Prostate gland (tissue), 2 donors: ENCODE measurements at regions not wholly inside any gene's neighbourhood (a gene's known extent, or its start where the extent isn't known, plus 50 kb on each side); places are given as distances from the start of the nearest gene placed in this dataset.
"Not testable (repeated sequence)": the region's sequence is repeated elsewhere in the genome, so short reads cannot be mapped to it uniquely, and the experiment has no call there.

Source experiments
- DNase-seq: peaks from one replicate; pipeline ENCODE4 v3.0.0-alpha.2; 2019; ENCODE audit warnings: low spot score
- H3K27ac ChIP-seq, 2 donors: fragments of 200-600 bp; sonication (generic); 2 replicates each; pipeline ENCODE4 v1.5.1; 2017 to 2019
- H3K27me3 ChIP-seq: fragments of 200-600 bp; sonication (generic); replicated peaks from 2 replicates; pipeline ENCODE4 v1.5.1; 2019; ENCODE audit not compliant: insufficient read depth
- H3K36me3 ChIP-seq, 2 donors: fragments of 200-600 bp; sonication (generic); 1 replicate in 1 of 2; 2 replicates in 1 of 2; pipeline versions ENCODE4 v1.5.1 to v1.8.1; 2017 to 2019
- H3K4me1 ChIP-seq: fragments of 200-600 bp; sonication (generic); replicated peaks from 2 replicates; pipeline ENCODE4 v1.5.1; 2019
- H3K4me3 ChIP-seq, 2 donors: fragments of 200-600 bp; sonication (generic); 2 replicates each; pipeline ENCODE4 v1.5.1; 2017 to 2019
- H3K9me3 ChIP-seq: fragments of 200-600 bp; sonication (generic); 2 replicates; pipeline ENCODE4 v1.5.1; 2017
- POLR2A ChIP-seq: fragments of 450-650 bp; IDR thresholded peaks from one replicate; pipeline ENCODE4 v1.6.1; 2016; ENCODE audit warnings: antibody characterized with exemption, mild to moderate bottlenecking
- POLR2AphosphoS5 ChIP-seq: sonication (generic); formaldehyde crosslinking; IDR thresholded peaks from one replicate; pipeline ENCODE4 v1.6.1; 2017; ENCODE audit warnings: antibody characterized with exemption
- WGBS: methylation state at CpG from one replicate; pipeline ENCODE4 v1.1.5; 2018; 5-methylcytosine and 5-hydroxymethylcytosine counted together
- intact Hi-C: fragments of 100-400 bp; cut with DNase I; formaldehyde crosslinking; loops from one replicate; pipeline ENCODE4 v1.14.2; 2022
- TF ChIP-seq, protein P1 (sequence below), 4 experiments: fragments of 200-600 bp in 2 of 4; fragments of 450-650 bp in 2 of 4; sonication (generic) in 2 of 4; IDR thresholded peaks; 1 replicate in 3 of 4; 2 replicates in 1 of 4; pipeline ENCODE4 v1.5.1; 2016 to 2019; ENCODE audit warnings: antibody characterized with exemption in 4 of 4, mild to moderate bottlenecking in 2 of 4, moderate library complexity in 2 of 4

DNA sequence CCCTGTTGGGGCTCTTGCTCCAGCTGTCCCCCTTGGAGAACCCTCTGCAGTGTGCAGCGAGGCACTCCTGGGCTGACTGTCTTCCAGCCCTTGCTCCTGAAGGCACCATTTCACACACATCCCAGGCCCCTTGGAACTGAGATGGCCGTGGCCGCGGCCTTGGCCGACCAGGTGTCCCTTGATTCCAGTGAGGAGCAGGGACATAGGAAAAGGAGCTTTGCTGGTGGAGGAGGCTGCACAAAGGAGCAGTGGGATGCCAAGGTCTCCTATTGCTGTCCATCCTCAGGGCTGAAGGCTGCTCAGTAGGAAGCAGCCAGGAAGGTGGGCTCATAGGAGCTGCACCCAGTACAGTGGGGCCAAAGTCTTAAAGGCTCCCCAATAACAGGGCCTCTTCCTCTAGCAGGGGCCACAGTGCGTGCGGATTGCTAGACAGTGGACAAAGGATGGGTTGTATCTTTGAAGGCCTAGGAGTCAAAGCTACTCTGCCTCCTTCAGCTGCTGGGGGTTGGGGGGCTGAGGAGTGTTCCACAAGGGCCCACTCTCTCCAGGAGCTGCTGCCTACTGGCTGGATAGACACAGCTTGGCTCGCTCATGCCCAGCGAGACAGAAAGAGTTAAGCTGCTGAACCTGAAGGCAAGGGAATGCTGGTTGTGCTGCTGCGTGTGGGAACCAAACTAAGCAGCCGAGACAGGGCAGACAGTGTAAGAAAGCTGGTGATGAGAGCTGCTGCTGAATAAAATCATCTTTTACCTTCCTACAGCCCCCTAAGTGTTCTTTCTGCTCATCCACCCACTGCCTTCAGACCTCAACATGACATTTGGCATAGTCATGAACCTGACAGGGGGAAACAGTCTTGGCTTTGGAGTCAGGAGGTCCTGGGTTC, 891.9 kb upstream of the ZNF722 start:
- Histone ChIP-seq H3K9me3 (no peaks in the 10 kb centered on the region), H3K27me3 (no peaks in the 10 kb centered on the region), H3K4me1 (no peaks in the 10 kb centered on the region), H3K4me3 (no peak overlapping the region), H3K36me3 (no peaks in the 10 kb centered on the region), H3K27ac (no peak overlapping the region)
- intact Hi-C loops, result no loop called here
- WGBS, result 83% methylated on average over 11 of the region's 11 CpGs
- no peak for DNase-seq
- no peak for TF ChIP-seq POLR2AphosphoS5
- TF ChIP-seq, protein P1, sequence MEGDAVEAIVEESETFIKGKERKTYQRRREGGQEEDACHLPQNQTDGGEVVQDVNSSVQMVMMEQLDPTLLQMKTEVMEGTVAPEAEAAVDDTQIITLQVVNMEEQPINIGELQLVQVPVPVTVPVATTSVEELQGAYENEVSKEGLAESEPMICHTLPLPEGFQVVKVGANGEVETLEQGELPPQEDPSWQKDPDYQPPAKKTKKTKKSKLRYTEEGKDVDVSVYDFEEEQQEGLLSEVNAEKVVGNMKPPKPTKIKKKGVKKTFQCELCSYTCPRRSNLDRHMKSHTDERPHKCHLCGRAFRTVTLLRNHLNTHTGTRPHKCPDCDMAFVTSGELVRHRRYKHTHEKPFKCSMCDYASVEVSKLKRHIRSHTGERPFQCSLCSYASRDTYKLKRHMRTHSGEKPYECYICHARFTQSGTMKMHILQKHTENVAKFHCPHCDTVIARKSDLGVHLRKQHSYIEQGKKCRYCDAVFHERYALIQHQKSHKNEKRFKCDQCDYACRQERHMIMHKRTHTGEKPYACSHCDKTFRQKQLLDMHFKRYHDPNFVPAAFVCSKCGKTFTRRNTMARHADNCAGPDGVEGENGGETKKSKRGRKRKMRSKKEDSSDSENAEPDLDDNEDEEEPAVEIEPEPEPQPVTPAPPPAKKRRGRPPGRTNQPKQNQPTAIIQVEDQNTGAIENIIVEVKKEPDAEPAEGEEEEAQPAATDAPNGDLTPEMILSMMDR (IDR thresholded peaks at IDR 0.05), result no peak
- TF ChIP-seq POLR2A, result no peak

DNA sequence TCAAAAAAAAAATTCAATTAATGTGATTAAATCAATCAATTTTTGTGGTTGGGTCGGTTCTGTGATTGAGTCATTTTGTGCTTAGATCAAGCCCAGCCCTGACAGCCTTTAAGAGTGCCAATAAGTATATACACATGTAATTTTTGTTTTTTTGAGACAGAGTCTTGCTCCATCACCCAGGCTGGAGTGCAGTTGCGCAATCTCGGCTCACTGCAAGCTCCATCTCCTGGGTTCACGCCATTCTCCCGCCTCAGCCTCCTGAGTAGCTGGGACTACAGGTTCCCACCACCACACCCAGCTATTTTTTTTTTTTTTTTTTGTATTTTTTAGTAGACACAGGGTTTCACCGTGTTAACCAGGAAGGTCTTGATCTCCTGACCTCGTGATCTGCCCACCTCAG, 887.1 kb upstream of the ZNF722 start:
- WGBS, result 79% methylated on average over 7 of the region's 7 CpGs
- H3K27ac ChIP-seq, H3K4me3 ChIP-seq, H3K27me3 ChIP-seq, H3K36me3 ChIP-seq, DNase-seq, intact Hi-C loops, H3K9me3 ChIP-seq, H3K4me1 ChIP-seq: not testable (repeated sequence)

DNA sequence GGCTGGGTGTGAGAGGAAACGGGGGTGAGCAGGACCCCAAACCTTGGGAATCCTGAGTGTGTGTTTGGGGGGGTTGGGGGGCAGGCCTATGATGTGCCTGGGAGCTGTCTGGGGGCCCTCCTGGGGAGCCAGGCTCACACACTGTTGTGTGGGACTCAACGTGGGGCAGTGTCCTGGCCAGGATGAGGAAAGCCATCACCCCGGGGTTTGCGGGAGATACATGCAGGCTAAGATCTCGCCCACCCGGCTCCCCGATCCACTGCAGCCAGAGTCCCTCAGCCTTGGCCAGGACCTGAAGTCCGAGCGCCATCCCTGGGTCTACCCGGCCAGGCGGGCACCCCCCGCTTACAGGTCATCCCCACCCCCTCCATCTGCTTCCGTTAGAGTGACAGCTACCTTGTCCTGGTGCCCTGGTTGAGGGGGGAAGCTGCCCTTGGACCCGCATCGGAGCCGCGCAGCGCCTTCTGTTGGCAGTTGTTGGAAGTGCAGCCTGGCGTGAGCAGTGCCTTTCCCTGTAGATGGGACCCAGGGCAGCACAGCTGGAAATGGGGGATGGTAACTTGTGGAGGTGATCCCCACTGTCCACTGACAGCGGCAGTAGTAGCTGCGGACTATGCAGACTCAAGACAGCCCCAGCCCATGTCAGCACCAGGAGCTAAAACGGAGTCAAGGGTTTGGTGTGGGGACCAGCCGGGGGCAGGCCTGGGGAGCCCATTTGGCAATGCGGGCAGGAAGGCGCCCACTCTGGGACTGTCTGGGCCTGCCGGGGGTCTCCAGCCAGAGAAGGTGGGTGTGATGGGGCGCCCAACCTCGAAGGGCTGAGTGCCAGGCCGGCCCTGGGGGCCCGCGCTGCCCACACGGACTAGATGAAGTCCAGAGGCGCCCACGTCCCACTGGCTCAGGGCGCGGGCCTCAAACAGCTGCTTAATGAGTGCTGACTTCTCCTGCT, 885.6 kb upstream of the ZNF722 start:
- Histone ChIP-seq H3K9me3 (no peaks in the 10 kb centered on the region), H3K4me3 (no peak overlapping the region), H3K27ac (no peak overlapping the region), H3K4me1 (no peaks in the 10 kb centered on the region), H3K27me3 (no peaks in the 10 kb centered on the region), H3K36me3 (no peaks in the 10 kb centered on the region)
- WGBS, result 82% methylated on average over 34 of the region's 36 CpGs
- no peak for DNase-seq
- TF ChIP-seq POLR2AphosphoS5 (no peak), POLR2A (no peak)
- TF ChIP-seq, protein P1 (IDR thresholded peaks at IDR 0.05), result no peak
- intact Hi-C loops, result no loop called here

DNA sequence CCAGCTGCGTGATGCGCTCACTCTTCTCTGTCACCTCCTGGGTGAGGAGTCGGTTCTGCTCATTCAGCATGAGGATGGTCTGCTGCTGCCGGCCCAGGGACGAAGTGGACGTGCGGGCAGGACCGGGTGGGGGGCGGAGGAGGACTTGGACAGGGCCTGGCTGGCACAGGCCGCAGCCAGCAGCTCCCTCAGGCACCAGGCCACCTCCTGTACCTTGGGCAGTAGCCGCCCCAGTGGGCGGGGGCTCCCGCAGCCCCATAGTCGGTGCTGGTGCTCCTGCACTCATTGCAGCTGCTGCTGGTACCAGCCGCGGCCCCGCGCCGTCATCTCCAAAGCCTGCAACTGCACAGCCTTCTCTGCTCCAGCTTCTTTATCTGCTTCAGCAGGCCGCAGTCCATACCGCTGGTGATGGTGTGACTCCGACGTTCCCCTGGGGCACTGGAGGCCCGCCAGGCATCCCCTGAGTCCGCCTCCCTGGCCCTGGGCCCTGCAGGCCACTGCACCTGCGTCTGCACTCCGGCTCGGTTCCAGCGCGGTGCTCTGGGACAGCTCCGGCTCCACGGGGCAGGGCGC, 884.9 kb upstream of the ZNF722 start:
- H3K27me3 ChIP-seq, result no peaks in the 10 kb centered on the region
- no peak for DNase-seq
- TF ChIP-seq, protein P1 (IDR thresholded peaks at IDR 0.05), result no peak
- no peak for TF ChIP-seq POLR2AphosphoS5
- no peak for TF ChIP-seq POLR2A
- no peaks in the 10 kb centered on the region for H3K36me3 ChIP-seq
- intact Hi-C loops, result no loop called here
- H3K4me1 ChIP-seq, result no peaks in the 10 kb centered on the region
- 71% methylated on average over 16 of the region's 33 CpGs for WGBS
- no peak overlapping the region for H3K27ac ChIP-seq
- no peak overlapping the region for H3K4me3 ChIP-seq
- no peaks in the 10 kb centered on the region for H3K9me3 ChIP-seq

DNA sequence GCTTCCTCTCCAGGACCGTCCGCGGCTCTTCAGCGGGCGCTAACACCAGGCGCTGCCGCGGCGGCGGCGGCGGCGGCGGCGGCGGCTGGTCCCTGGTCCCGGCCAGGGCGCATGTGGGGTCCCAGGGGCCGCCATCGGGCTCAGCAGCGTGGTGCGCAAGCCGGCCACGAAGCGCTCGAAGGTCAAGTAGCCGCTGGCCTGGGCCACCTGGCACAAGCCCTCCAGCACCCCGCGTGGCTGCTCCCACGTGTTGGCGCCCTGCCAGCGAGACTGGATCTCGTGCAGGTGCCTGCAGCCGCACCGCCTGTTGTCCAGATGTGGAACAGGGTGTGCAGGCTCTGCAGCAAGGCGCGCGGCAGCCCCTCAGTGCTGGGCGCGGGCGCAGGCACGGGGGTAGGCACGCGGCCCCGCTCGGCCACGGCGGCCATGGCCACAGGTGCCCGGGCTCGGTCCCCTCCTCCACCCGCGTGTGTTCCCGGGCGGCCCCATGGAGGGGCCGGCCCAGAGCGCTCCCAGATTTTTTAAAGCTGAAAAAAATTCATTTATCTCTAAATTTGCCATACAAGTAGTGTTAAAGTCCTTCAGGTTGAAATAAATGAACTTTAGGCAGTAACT, 884.2 kb upstream of the ZNF722 start:
- no peaks in the 10 kb centered on the region for H3K9me3 ChIP-seq

More for the DNA sequence above, 884.2 kb upstream of the ZNF722 start:
- intact Hi-C loops, result no loop called here
- Histone ChIP-seq H3K4me1 (no peaks in the 10 kb centered on the region), H3K4me3 (no peak overlapping the region), H3K27ac (no peak overlapping the region), H3K36me3 (no peaks in the 10 kb centered on the region), H3K27me3 (no peaks in the 10 kb centered on the region)
- no peak for TF ChIP-seq POLR2A
- TF ChIP-seq POLR2AphosphoS5, result no peak
- TF ChIP-seq, protein P1 (IDR thresholded peaks at IDR 0.05), result no peak
- 57% methylated on average over 26 of the region's 56 CpGs for WGBS
- DNase-seq, result no peak
